ENCODE measurements at regions not wholly inside any gene's neighbourhood (a gene's known extent, or its start where the extent isn't known, plus 50 kb on each side); places are given as distances from the start of the nearest gene placed in this dataset.

- TF ChIP-seq CTCF (IDR thresholded peaks at IDR 0.05; ENCODE audit: insufficient read depth, low read length, poor library complexity, severe bottlenecking) = no peak
- TF ChIP-seq EZH2phosphoT487 (conservative IDR thresholded peaks at IDR 0.05; ENCODE audit: low read length) = no peak
Measured at GRCh38 chr5:166251786-166252185, 2039.7 kb upstream of the WWC1 start.

Data from SU-DHL-6 (cell line).